Stomach (tissue), 8 donors: ENCODE measurements at regions not wholly inside any gene's neighbourhood (a gene's known extent, or its start where the extent isn't known, plus 50 kb on each side); places are given as distances from the start of the nearest gene placed in this dataset.
A peak's percentile ranks its signal among the peaks of the same experiment; 100 is the strongest.
"Not testable (repeated sequence)": the region's sequence is repeated elsewhere in the genome, so short reads cannot be mapped to it uniquely, and the experiment has no call there.

Experiments used
- DNase-seq, 2 donors: peaks; one replicate each; pipeline versions ENCODE4 v3.0.0 to v3.0.0-alpha.2; 2013 to 2019
- H3K27ac ChIP-seq, 5 donors: fragments of 200-600 bp in 4 of 5; sonication (generic) in 4 of 5; one replicate each; pipeline ENCODE4 v1.5.1; 2013 to 2019; ENCODE audit warnings: mild to moderate bottlenecking in 1 of 5, moderate library complexity in 1 of 5
- H3K27me3 ChIP-seq, 3 donors: fragments of 200-600 bp; sonication (generic); one replicate each; pipeline ENCODE4 v1.5.1; 2017 to 2019; ENCODE audit warnings: mixed run types in 1 of 3
- H3K36me3 ChIP-seq, 4 donors: fragments of 200-600 bp; sonication (generic); 1 replicate in 3 of 4; 2 replicates in 1 of 4; pipeline ENCODE4 v1.5.1; 2016 to 2019
- H3K4me1 ChIP-seq, 4 donors: fragments of 200-600 bp; sonication (generic); one replicate each; pipeline ENCODE4 v1.5.1; 2016 to 2019
- H3K4me3 ChIP-seq, 4 donors: fragments of 200-600 bp; sonication (generic) in 3 of 4; one replicate each; pipeline ENCODE4 v1.5.1; 2016 to 2019; ENCODE audit warnings: mild to moderate bottlenecking in 1 of 4
- H3K9me3 ChIP-seq, 4 donors: fragments of 200-600 bp; sonication (generic); one replicate each; pipeline ENCODE4 v1.5.1; 2016 to 2019
- CTCF ChIP-seq, 7 experiments: fragments of 450-650 bp in 4 of 7; fragments of 200-600 bp in 3 of 7; sonication (generic) in 3 of 7; IDR thresholded peaks; one replicate each; pipeline ENCODE4 v1.5.1; 2016 to 2019; ENCODE audit warnings: antibody characterized with exemption in 7 of 7, control low read depth in 2 of 7, mild to moderate bottlenecking in 1 of 7
- EP300 ChIP-seq: sonication (generic); formaldehyde crosslinking; IDR thresholded peaks from one replicate; pipeline ENCODE4 v1.6.1; 2017; ENCODE audit warnings: antibody characterized with exemption
- POLR2A ChIP-seq, 4 donors: fragments of 450-650 bp; IDR thresholded peaks; one replicate each; pipeline ENCODE4 v1.6.1; 2016; ENCODE audit warnings: antibody characterized with exemption in 4 of 4, control low read depth in 2 of 4, mild to moderate bottlenecking in 1 of 4, moderate library complexity in 1 of 4
- POLR2AphosphoS5 ChIP-seq, 3 donors: sonication (generic); formaldehyde crosslinking; IDR thresholded peaks; one replicate each; pipeline ENCODE4 v1.6.1; 2016; ENCODE audit warnings: antibody characterized with exemption in 3 of 3
- WGBS, 5 donors: extraction: QIAGEN DNeasy Blood & Tissue Kit in 3 of 5; methylation state at CpG; one replicate each; pipeline versions ENCODE4 v1.1.5 to v1.1.7; 2013 to 2018; 5-methylcytosine and 5-hydroxymethylcytosine counted together
- intact Hi-C: fragments of 100-400 bp; cut with DNase I; formaldehyde crosslinking; loops from one replicate; pipeline ENCODE4 v1.15.1; 2023; ENCODE audit warnings: low total_unique reads
- donor health status: healthy with polysubstance abuse.
- donor health status: Bipolar disorder and iron deficiency.
- donor health status: healthy.

GRCh38 chr19:28577666-28578065 lies 635.3 kb downstream of the UQCRFS1 start:
- TF ChIP-seq POLR2A (IDR thresholded peaks at IDR 0.05), result no peak
- Histone ChIP-seq H3K4me1 (peaks cover 0 to 5% (median 0%) of the 10 kb centered on the region in 4 donors), H3K9me3 (peaks cover 0 to 3% (median 0%) of the 10 kb centered on the region in 4 donors), H3K36me3 (no peaks in the 10 kb centered on the region), H3K4me3 (no peak overlapping the region), H3K27ac (no peak overlapping the region), H3K27me3 (no peaks in the 10 kb centered on the region)
- no peak for DNase-seq
- 70 to 82% (median 77%) methylated on average over 6 of the region's 6 CpGs for WGBS, 5 donors
- intact Hi-C loops, result no loop called here

- Histone ChIP-seq H3K9me3 (peaks cover 0 to 3% (median 0%) of the 10 kb centered on the region in 4 donors), H3K27me3 (no peaks in the 10 kb centered on the region), H3K4me3 (no peak overlapping the region), H3K36me3 (no peaks in the 10 kb centered on the region), H3K27ac (no peak overlapping the region), H3K4me1 (peaks cover 0 to 5% (median 0%) of the 10 kb centered on the region in 4 donors)
- peak in 1 of 2 donors; percentile 36 for DNase-seq
- intact Hi-C loops, result no loop called here
- WGBS, 5 donors, result 29 to 63% (median 53%) methylated on average over 2 of the region's 2 CpGs
- TF ChIP-seq CTCF (IDR thresholded peaks at IDR 0.05) (no peak), EP300 (no peak), POLR2AphosphoS5 (IDR thresholded peaks at IDR 0.05) (no peak), POLR2A (IDR thresholded peaks at IDR 0.05) (no peak)
Measured at GRCh38 chr19:28577233-28577632, 635.7 kb downstream of the UQCRFS1 start.

- Histone ChIP-seq H3K27ac (no peak overlapping the region), H3K36me3 (no peaks in the 10 kb centered on the region), H3K9me3 (peaks cover 0 to 3% (median 0%) of the 10 kb centered on the region in 4 donors), H3K27me3 (no peaks in the 10 kb centered on the region), H3K4me1 (peaks cover 0 to 5% (median 0%) of the 10 kb centered on the region in 4 donors), H3K4me3 (no peak overlapping the region)
- no peak for DNase-seq
- no peak for TF ChIP-seq EP300
- TF ChIP-seq POLR2A (IDR thresholded peaks at IDR 0.05), result no peak
- TF ChIP-seq CTCF (IDR thresholded peaks at IDR 0.05), result no peak
- TF ChIP-seq POLR2AphosphoS5 (IDR thresholded peaks at IDR 0.05), result no peak
- intact Hi-C loops, result no loop called here
Measured at GRCh38 chr19:28575816-28576215, 637.1 kb downstream of the UQCRFS1 start.

GRCh38 chr19:28575312-28575711 lies 637.6 kb downstream of the UQCRFS1 start:
- intact Hi-C loops, H3K4me3 ChIP-seq, H3K36me3 ChIP-seq, H3K27me3 ChIP-seq, DNase-seq, H3K4me1 ChIP-seq, H3K9me3 ChIP-seq, H3K27ac ChIP-seq: not testable (repeated sequence)

GRCh38 chr19:28574212-28574611 lies 638.7 kb downstream of the UQCRFS1 start:
- peaks cover 0 to 5% (median 0%) of the 10 kb centered on the region in 4 donors for H3K4me1 ChIP-seq
- peaks cover 0 to 3% (median 0%) of the 10 kb centered on the region in 4 donors for H3K9me3 ChIP-seq
- DNase-seq, result no peak
- H3K27me3 ChIP-seq, result no peaks in the 10 kb centered on the region
- no peaks in the 10 kb centered on the region for H3K36me3 ChIP-seq
- H3K27ac ChIP-seq, result no peak overlapping the region
- TF ChIP-seq EP300 (no peak), CTCF (IDR thresholded peaks at IDR 0.05) (no peak), POLR2AphosphoS5 (IDR thresholded peaks at IDR 0.05) (no peak), POLR2A (IDR thresholded peaks at IDR 0.05) (no peak)
- H3K4me3 ChIP-seq, result no peak overlapping the region
- intact Hi-C loops, result no loop called here
- WGBS, 5 donors, result 83 to 92% (median 87%) methylated on average over 4 of the region's 4 CpGs
